HG03280 (cell line): ENCODE measurements at regions not wholly inside any gene's neighbourhood (a gene's known extent, or its start where the extent isn't known, plus 50 kb on each side); places are given as distances from the start of the nearest gene placed in this dataset.
"Not testable (repeated sequence)": the region's sequence is repeated elsewhere in the genome, so short reads cannot be mapped to it uniquely, and the experiment has no call there.

Experiments used
- ATAC-seq: cut with Tn5 transposase; IDR thresholded peaks from one replicate; pipeline ENCODE4 v1.9.1; 2021; ENCODE audit warnings: mild to moderate bottlenecking, moderate library complexity; ENCODE audit not compliant: unreplicated experiment

DNA sequence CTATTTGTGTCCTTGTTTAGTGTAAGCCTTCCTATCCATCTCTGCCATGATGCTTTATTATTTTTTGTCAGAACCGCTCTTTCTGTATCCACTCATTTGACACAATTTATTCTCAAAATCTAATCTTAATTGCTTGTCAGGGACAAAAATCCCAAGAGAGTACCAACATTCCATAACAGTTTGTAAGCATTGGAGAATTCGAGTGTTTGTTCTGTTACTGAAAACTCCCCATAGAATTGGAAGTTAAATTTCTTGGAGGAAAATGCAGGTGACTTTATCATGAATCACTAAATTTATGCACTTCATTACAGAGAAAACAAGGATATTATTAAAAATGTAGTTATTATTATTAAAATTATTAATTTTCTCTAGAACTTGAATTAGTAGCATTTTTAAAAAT lies 1986.1 kb downstream of the ARAP2 start:
- ATAC-seq: no peak

- no peak for ATAC-seq
Observed at GRCh38 chr4:34261799-34262314, 1982.5 kb downstream of the ARAP2 start.

GRCh38 chr4:34269613-34270012 lies 1974.7 kb downstream of the ARAP2 start:
- no peak for ATAC-seq

DNA sequence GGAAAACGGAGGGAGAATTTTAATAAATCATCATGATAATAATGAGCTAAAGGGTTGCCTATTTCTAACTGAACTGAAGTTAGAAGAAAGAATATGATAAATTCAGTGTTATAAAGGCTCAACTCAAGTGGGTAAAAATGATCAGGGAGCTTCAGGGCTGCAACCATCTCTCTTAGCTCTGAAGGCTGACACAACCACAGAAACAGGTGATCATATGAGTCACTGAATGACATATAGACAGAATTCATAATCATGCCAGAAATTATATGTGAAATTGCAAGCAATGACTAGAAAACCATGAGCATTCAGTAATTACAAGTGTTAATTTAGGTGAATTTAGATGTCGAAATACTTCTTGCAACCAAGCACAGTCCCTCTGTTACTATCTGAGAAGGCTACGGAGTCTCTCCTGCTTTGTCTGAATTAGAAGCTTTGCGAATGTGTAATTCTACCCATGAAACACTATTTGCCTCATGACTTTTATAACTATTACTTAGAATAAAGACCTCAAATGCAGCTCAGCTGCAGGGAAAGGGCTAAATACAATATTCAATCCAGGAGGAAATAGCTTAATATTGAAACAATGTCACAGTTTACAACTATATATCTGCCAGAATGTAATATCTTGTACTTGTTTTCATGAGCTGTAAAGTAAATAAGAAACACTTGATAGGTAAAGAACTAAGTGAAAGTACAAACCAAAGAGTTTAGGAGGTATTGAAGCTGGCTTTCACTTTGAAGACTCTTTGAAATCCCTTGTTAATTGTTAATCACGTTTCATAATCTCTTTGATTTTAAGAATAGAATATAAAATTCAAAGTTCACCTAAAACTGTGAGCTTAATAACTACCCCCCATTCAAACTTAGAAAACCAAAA lies 1972.6 kb downstream of the ARAP2 start:
- ATAC-seq: no peak

- ATAC-seq: no peak
Observed at GRCh38 chr4:34279011-34279410, 1965.3 kb downstream of the ARAP2 start.

- ATAC-seq: no peak
Observed at GRCh38 chr4:34280131-34280530, 1964.2 kb downstream of the ARAP2 start.

DNA sequence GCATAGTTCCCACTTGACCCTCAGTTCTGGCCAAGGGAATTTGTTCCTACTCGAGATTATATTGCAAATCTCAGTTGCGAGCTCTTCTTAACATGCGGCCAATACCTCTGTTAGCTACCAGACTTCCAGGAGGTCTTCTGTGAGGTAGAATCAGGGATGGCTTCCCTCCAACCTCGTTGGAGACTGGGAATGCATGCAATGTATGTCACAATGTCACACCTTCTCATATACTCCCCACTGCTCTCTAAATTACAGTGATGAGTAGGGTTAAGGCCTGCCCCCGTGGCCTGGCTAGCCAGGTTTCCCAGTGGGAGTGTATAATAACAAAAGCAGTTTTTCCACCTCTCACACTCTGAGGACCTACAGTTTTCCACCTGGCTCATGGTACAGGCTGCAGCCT lies 1962.5 kb downstream of the ARAP2 start:
- ATAC-seq: no peak

- ATAC-seq: no peak
Observed at GRCh38 chr4:34289489-34289888, 1954.8 kb downstream of the ARAP2 start.

DNA sequence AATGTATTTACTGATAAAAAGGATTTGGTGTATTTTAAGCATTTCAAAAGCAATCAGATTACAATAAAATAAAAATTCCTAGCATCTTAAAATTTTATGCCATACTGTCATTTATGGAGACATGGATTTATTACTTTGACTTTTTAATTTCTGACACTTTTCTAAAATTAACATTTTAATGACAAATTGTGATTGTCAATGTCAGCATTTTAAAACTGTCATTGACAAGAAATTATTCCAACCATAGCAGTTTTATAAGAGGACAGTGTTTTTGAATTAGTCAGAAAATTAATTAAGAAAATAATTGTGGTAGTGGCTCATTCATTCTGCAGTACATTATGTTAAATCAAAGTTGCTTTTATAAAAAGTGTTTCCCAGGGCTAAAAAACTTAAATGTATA lies 1954.4 kb downstream of the ARAP2 start:
- no peak for ATAC-seq

DNA sequence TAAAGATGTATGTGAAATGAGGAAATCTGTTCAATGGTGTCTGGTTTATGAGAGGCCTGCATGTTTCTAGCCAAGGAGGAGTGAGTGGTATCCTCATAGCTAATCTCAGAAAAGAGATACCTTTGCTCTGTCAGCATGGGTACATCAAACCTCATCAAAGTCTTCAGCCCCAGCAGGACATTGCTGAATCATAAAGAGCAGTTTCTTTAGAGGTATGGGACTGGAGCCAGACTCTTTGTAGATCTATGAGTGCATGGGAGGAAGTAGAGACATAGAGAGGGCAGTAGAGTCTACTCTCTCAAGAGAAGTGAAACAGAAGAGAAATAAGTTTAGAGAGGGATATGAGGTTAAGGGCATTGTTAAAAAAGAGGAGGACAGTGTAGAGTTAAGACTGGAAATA lies 1950.9 kb downstream of the ARAP2 start:
- no peak for ATAC-seq

- ATAC-seq: no peak
Observed at GRCh38 chr4:34309383-34309906, 1934.9 kb downstream of the ARAP2 start.

- no peak for ATAC-seq
Observed at GRCh38 chr4:34318773-34319172, 1925.5 kb downstream of the ARAP2 start.

GRCh38 chr4:34323549-34324320 lies 1920.6 kb downstream of the ARAP2 start:
- ATAC-seq: no peak

DNA sequence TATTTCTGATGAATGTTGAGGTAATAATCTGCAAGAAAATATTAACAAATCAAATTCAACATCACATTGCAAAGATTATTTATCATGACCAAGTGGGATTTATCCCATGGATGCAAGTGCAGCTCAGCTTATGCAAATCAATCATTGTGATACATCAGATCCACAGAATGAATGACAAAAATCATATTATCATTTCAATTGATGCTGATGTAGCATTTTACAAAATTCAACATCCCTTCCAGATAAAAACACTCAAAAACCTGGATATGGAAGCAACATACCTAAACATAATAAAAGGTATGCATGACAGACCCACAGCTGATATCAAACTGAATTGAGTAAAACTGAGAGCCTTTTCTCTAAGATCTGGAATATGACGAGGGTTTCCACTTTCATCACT lies 1915.4 kb downstream of the ARAP2 start:
- no peak for ATAC-seq

DNA sequence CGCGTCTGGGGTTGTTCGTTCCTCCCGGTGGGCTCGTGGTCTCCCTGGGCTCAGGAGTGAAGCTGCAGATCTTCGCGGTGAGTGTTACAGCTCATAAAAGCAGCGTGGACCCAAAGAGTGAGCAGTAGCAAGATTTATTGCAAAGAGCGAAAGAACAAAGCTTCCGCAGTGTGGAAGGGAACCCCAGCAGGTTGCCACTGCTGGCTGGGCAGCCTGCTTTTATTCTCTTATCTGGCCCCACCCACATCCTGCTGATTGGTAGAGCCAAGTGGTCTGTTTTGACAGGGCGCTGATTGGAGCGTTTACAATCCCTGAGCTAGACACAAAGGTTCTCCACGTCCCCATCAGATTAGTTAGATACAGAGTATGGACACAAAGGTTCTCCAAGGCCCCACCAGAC lies 1909.2 kb downstream of the ARAP2 start:
- not testable (repeated sequence) for ATAC-seq

- ATAC-seq: not testable (repeated sequence)
Observed at GRCh38 chr4:34335556-34335955, 1908.8 kb downstream of the ARAP2 start.

DNA sequence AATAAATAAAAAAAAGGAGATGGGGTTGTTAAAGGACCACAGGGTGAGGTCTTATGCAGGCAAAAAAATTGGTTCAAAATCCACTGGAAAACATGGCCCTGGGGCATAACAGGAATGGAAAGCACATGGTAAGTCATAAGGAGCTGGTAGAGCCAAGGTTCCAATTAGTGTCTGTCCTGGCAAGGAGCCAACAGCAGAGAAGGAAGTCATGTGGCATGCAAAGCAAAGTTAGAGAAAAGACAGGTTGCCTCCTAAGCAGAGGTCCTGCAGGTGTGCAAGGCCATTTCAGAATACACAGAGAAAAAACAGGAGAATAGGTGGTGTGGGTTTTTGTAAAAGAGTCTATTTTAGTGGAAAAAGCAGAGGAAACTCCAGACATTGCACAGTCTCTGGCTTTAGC lies 1881.7 kb downstream of the ARAP2 start:
- no peak for ATAC-seq

DNA sequence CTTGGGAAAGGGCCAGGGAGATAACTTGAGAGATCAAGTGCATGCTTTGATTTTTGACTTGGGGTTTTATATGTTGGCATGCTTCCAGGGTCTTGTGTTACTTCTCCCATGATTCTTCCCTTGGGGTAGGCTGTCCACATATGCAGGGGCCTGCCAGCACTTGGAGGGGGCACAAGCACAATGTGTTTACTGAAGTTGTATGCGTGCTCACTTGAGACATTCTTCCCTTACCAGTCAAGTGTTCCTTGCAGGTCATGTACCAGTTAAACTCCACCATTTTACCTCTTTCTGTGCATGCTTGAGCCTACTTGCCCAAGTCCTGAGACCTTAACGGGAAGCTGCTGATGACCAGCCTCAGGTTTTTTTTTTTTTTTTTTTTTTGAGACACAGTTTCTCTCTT lies 1880.5 kb downstream of the ARAP2 start:
- no peak for ATAC-seq

- no peak for ATAC-seq
Observed at GRCh38 chr4:34365946-34366345, 1878.4 kb downstream of the ARAP2 start.

GRCh38 chr4:34371676-34372075 lies 1872.6 kb downstream of the ARAP2 start:
- no peak for ATAC-seq

DNA sequence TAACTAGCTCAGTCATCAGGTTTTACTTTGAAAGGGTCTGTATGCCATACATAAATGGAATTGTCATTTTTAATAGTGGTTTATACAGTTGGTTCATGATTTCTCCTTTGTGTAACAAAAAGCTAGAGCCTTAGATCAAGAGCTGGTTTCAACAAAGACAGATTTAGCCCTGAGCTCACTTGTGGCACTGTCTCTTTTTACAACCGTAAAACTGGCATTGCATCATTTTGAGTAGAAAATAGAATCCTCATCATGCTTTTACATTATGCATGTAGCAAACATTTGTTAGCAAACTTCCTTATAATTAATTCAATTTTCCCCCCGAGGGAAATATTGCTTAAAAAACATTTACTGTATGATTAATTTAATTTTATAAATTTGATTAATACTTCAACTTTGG lies 1871.5 kb downstream of the ARAP2 start:
- ATAC-seq: no peak

DNA sequence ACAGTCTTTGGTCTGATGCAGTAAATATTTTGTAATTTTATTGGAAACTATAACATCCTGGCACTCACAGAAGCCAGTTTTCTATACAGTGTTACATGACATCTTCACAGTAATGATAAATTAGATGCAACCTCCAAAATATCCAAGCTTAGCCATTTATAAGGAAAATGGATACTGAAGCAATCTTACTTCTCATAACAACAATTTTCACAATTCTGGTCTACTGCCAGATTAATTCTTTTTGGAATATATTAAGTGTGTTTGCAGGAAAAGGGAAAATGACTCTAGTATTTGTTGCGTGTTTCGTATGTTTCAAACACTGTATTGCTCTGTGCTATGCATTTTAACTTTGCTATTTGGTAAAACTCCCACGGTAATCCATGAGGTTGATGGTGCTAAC lies 1870.9 kb downstream of the ARAP2 start:
- no peak for ATAC-seq
